ENCODE measurements at regions not wholly inside any gene's neighbourhood (a gene's known extent, or its start where the extent isn't known, plus 50 kb on each side); places are given as distances from the start of the nearest gene placed in this dataset.

- no peak overlapping the region for H3K4me3 ChIP-seq (ENCODE audit: low read depth, low read length)
- DNase-seq (ENCODE audit: low read depth) = no peak
- TF ChIP-seq CTCF (IDR thresholded peaks at IDR 0.05; ENCODE audit: insufficient read depth, low read depth, low read length, missing control alignments) = no peak
These were observed 182.1 kb upstream of the ITGA1 start for GRCh38 chr5:52605317-52606313.

- no peak overlapping the region for H3K4me3 ChIP-seq (ENCODE audit: low read depth, low read length)
- no peak for TF ChIP-seq CTCF (IDR thresholded peaks at IDR 0.05; ENCODE audit: insufficient read depth, low read depth, low read length, missing control alignments)
- no peak for DNase-seq (ENCODE audit: low read depth)
These were observed 180.4 kb upstream of the ITGA1 start for GRCh38 chr5:52607227-52607824.

- H3K4me3 ChIP-seq (ENCODE audit: low read depth, low read length) = no peak overlapping the region
- no peak for DNase-seq (ENCODE audit: low read depth)
- TF ChIP-seq CTCF (IDR thresholded peaks at IDR 0.05; ENCODE audit: insufficient read depth, low read depth, low read length, missing control alignments) = no peak
These were observed 167.4 kb upstream of the ITGA1 start for GRCh38 chr5:52620315-52620714.

GRCh38 chr5:52623291-52623690 is 164.4 kb upstream of the ITGA1 start:
- no peak overlapping the region for H3K4me3 ChIP-seq (ENCODE audit: low read depth, low read length)
- TF ChIP-seq CTCF (IDR thresholded peaks at IDR 0.05; ENCODE audit: insufficient read depth, low read depth, low read length, missing control alignments) = no peak
- DNase-seq (ENCODE audit: low read depth) = no peak

- DNase-seq (ENCODE audit: low read depth) = no peak
- H3K4me3 ChIP-seq (ENCODE audit: low read depth, low read length) = no peak overlapping the region
- no peak for TF ChIP-seq CTCF (IDR thresholded peaks at IDR 0.05; ENCODE audit: insufficient read depth, low read depth, low read length, missing control alignments)
These were observed 163.4 kb upstream of the ITGA1 start for GRCh38 chr5:52624291-52624690.

- no peak for TF ChIP-seq CTCF (IDR thresholded peaks at IDR 0.05; ENCODE audit: insufficient read depth, low read depth, low read length, missing control alignments)
- H3K4me3 ChIP-seq (ENCODE audit: low read depth, low read length) = no peak overlapping the region
- no peak for DNase-seq (ENCODE audit: low read depth)
These were observed 161.4 kb upstream of the ITGA1 start for GRCh38 chr5:52626312-52626711.

Measured in GM12865 (cell line).